ENCODE measurements at regions not wholly inside any gene's neighbourhood (a gene's known extent, or its start where the extent isn't known, plus 50 kb on each side); places are given as distances from the start of the nearest gene placed in this dataset.

DNA sequence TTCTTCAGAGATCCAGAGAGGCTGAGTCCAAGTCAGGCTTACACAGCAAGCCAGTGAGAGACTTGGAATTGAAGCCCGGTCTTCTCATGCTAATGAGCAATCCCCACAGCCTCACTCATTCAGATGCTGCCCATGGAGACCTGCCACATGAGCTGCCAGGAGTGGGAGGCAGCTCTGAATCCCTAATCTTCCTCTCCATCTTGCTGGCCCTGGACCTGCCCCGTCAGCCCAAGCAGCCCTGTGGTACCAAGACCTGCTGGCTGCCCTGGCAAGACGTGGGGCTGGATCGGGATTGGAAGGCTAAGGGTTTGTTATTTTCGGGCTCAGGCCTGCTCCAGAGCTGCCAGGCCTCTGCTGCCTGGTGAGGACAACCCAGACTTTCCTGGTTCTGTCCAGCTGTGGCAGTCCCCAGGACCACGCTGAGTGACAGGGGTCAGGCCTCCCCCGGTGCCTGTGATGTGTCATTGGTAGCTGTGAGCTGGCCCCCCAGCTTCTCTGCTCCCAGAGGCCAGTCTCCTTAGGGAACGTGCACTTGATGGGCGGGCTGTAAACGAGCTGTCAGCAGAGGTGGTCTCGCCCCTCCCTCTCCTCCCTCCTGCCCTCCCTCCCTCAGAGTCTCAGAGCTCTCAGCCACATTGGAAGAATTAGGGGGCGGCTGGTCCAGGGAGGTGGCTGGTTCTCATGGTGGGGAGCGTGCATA, 135.0 kb downstream of the FOXD2 start:
- peaks cover 5% of the 10 kb centered on the region for H3K4me1 ChIP-seq (ENCODE audit: control insufficient read depth, insufficient read depth, low read length)
- WGBS (ENCODE audit: insufficient coverage, insufficient read length), result no CpG with 5 or more reads among the region's 13 CpGs
- no peaks in the 10 kb centered on the region for H3K9me3 ChIP-seq (ENCODE audit: control insufficient read depth, insufficient read depth, low read length)
- no peaks in the 10 kb centered on the region for H3K27me3 ChIP-seq (ENCODE audit: control insufficient read depth, insufficient read depth, low read length)
- no peak overlapping the region for H3K4me3 ChIP-seq (ENCODE audit: low read length)
- H3K27ac ChIP-seq (ENCODE audit: low read length), result no peak overlapping the region
- DNase-seq (ENCODE audit: low read depth, low spot score), result no peak
- no peaks in the 10 kb centered on the region for H3K36me3 ChIP-seq (ENCODE audit: control insufficient read depth, insufficient read depth, low read length)

GRCh38 chr1:47574451-47575165, 136.8 kb downstream of the FOXD2 start:
- no peak overlapping the region for H3K4me3 ChIP-seq (ENCODE audit: low read length)
- H3K36me3 ChIP-seq (ENCODE audit: control insufficient read depth, insufficient read depth, low read length), result no peaks in the 10 kb centered on the region
- H3K27me3 ChIP-seq (ENCODE audit: control insufficient read depth, insufficient read depth, low read length), result no peaks in the 10 kb centered on the region
- no peak overlapping the region for H3K27ac ChIP-seq (ENCODE audit: low read length)
- DNase-seq (ENCODE audit: low read depth, low spot score), result no peak
- no CpG with 5 or more reads among the region's 15 CpGs for WGBS (ENCODE audit: insufficient coverage, insufficient read length)
- peaks cover 5% of the 10 kb centered on the region for H3K4me1 ChIP-seq (ENCODE audit: control insufficient read depth, insufficient read depth, low read length)
- H3K9me3 ChIP-seq (ENCODE audit: control insufficient read depth, insufficient read depth, low read length), result no peaks in the 10 kb centered on the region

DNA sequence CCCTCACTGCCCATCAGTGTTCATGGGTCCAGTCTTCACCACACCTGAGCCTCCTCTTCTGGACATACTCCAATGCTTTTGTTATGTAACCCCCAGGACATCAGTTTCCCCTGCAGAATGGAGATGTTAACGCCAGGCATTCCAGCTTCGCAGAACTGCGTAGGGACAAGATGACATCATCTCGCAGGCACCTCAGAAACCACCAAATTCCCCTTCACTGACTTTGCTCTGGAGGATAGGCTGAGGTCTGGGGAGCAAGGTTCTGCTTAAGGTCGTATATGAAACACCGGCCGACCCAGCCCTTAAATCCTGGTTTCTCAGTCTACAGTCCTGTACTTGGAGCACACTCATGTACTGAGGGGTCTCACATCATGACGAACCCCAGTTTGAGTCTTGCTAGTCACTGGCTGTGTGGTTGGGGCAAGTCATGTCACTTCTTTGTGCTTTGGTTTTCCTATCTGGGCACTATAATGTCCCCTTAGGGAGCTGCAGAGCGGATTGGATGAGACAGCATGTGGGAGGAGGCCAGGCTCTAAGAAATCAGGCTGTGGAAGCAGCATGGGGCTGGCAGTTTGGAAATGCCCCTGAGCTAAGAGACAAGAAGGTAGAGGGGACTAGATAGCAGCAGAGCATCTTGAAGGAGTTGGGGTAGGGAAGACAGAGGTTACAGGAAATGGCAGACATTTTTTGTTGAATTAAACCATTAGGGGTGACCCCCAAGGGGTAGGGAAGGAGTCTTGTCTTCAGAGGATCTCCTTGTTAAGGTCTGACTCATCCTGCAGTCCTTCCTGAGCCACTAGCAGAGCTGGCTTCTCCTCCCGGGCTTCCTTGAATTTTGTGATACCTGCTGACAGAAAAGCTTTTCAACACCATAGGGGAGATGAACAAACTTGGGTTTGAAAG, 138.3 kb downstream of the FOXD2 start:
- H3K4me3 ChIP-seq (ENCODE audit: low read length), result no peak overlapping the region
- DNase-seq (ENCODE audit: low read depth, low spot score), result no peak
- H3K36me3 ChIP-seq (ENCODE audit: control insufficient read depth, insufficient read depth, low read length), result no peaks in the 10 kb centered on the region
- WGBS (ENCODE audit: insufficient coverage, insufficient read length), result no CpG with 5 or more reads among the region's 10 CpGs
- H3K9me3 ChIP-seq (ENCODE audit: control insufficient read depth, insufficient read depth, low read length), result no peaks in the 10 kb centered on the region
- H3K27ac ChIP-seq (ENCODE audit: low read length), result no peak overlapping the region
- H3K4me1 ChIP-seq (ENCODE audit: control insufficient read depth, insufficient read depth, low read length), result peaks cover 3% of the 10 kb centered on the region; the same call in 1 of the 2 replicates
- H3K27me3 ChIP-seq (ENCODE audit: control insufficient read depth, insufficient read depth, low read length), result no peaks in the 10 kb centered on the region

DNA sequence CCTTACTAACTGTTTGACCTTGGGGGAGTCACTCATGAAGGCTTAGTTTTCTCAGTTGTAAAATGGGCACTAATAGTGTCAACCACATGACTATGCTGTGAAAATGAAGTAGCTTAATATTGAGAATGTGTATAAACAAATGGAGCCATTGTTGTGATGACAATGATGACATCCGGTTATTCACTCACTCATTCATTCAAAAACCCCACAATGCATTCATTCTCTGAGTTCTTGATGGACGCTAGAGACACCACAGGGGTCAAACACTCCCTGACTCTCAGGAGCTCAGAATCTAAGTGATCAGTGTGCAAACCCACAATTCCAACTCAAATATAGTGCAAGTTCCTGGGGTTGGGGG, 138.9 kb downstream of the FOXD2 start:
- no peak for DNase-seq (ENCODE audit: low read depth, low spot score)
- no CpG with 5 or more reads among the region's 2 CpGs for WGBS (ENCODE audit: insufficient coverage, insufficient read length)
- no peaks in the 10 kb centered on the region for H3K36me3 ChIP-seq (ENCODE audit: control insufficient read depth, insufficient read depth, low read length)
- H3K27ac ChIP-seq (ENCODE audit: low read length), result no peak overlapping the region
- H3K4me1 ChIP-seq (ENCODE audit: control insufficient read depth, insufficient read depth, low read length), result peaks cover 3% of the 10 kb centered on the region; the same call in 1 of the 2 replicates
- H3K9me3 ChIP-seq (ENCODE audit: control insufficient read depth, insufficient read depth, low read length), result no peaks in the 10 kb centered on the region
- no peaks in the 10 kb centered on the region for H3K27me3 ChIP-seq (ENCODE audit: control insufficient read depth, insufficient read depth, low read length)
- H3K4me3 ChIP-seq (ENCODE audit: low read length), result no peak overlapping the region

- Histone ChIP-seq H3K36me3 (ENCODE audit: control insufficient read depth, insufficient read depth, low read length) (no peaks in the 10 kb centered on the region), H3K4me1 (ENCODE audit: control insufficient read depth, insufficient read depth, low read length) (peaks cover 3% of the 10 kb centered on the region; the same call in 1 of the 2 replicates), H3K4me3 (ENCODE audit: low read length) (no peak overlapping the region), H3K9me3 (ENCODE audit: control insufficient read depth, insufficient read depth, low read length) (no peaks in the 10 kb centered on the region), H3K27me3 (ENCODE audit: control insufficient read depth, insufficient read depth, low read length) (no peaks in the 10 kb centered on the region), H3K27ac (ENCODE audit: low read length) (no peak overlapping the region)
- no CpG with 5 or more reads among the region's 12 CpGs for WGBS (ENCODE audit: insufficient coverage, insufficient read length)
- DNase-seq (ENCODE audit: low read depth, low spot score), result no peak
Measured at GRCh38 chr1:47577303-47578025, 139.6 kb downstream of the FOXD2 start.

DNA sequence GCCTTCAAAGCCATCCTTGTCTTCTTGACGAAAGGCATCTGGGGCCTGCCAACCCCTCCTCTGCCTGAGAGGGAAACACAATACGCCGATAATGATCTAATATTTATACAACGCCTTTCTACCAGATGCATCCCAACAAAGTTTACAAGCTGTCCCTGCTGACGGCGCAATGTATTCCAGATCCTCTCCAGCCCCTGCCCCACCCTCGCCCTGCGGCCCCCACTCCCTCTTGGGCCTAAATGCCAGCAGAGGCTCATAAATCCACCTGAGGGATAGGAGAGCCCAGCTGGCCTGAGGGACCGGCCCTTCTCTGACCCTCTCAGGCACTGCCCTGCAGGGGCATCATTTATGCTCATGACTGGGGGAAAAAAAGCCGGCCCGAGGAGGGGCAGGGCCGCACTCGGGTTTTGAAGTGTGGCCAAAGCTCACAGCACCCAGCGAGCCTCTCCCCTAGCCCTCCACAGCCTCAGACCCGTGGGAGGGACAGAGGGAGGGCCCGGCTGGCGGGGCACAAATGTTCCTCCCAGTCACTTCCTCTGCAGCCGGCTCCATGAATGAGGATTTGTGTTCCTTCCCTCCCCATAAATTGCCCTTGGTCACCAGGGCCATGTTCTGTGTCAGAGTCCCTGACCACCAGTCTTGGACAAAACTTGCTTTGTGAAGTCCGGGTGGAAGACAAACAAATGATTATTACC, 140.3 kb downstream of the FOXD2 start:
- Histone ChIP-seq H3K27me3 (ENCODE audit: control insufficient read depth, insufficient read depth, low read length) (no peaks in the 10 kb centered on the region), H3K27ac (ENCODE audit: low read length) (no peak overlapping the region), H3K4me3 (ENCODE audit: low read length) (no peak overlapping the region), H3K36me3 (ENCODE audit: control insufficient read depth, insufficient read depth, low read length) (no peaks in the 10 kb centered on the region), H3K9me3 (ENCODE audit: control insufficient read depth, insufficient read depth, low read length) (no peaks in the 10 kb centered on the region), H3K4me1 (ENCODE audit: control insufficient read depth, insufficient read depth, low read length) (no peaks in the 10 kb centered on the region)
- WGBS (ENCODE audit: insufficient coverage, insufficient read length), result no CpG with 5 or more reads among the region's 19 CpGs
- DNase-seq (ENCODE audit: low read depth, low spot score), result no peak

GRCh38 chr1:47578721-47579419, 141.0 kb downstream of the FOXD2 start:
- Histone ChIP-seq H3K27ac (ENCODE audit: low read length) (no peak overlapping the region), H3K4me1 (ENCODE audit: control insufficient read depth, insufficient read depth, low read length) (peaks cover 2% of the 10 kb centered on the region; the same call in 1 of the 2 replicates), H3K27me3 (ENCODE audit: control insufficient read depth, insufficient read depth, low read length) (no peaks in the 10 kb centered on the region), H3K36me3 (ENCODE audit: control insufficient read depth, insufficient read depth, low read length) (no peaks in the 10 kb centered on the region), H3K9me3 (ENCODE audit: control insufficient read depth, insufficient read depth, low read length) (no peaks in the 10 kb centered on the region), H3K4me3 (ENCODE audit: low read length) (no peak overlapping the region)
- no peak for DNase-seq (ENCODE audit: low read depth, low spot score)
- WGBS (ENCODE audit: insufficient coverage, insufficient read length), result no CpG with 5 or more reads among the region's 10 CpGs

- H3K9me3 ChIP-seq (ENCODE audit: control insufficient read depth, insufficient read depth, low read length), result no peaks in the 10 kb centered on the region
- no peaks in the 10 kb centered on the region for H3K36me3 ChIP-seq (ENCODE audit: control insufficient read depth, insufficient read depth, low read length)
- H3K27ac ChIP-seq (ENCODE audit: low read length), result no peak overlapping the region
- H3K4me3 ChIP-seq (ENCODE audit: low read length), result no peak overlapping the region
- WGBS (ENCODE audit: insufficient coverage, insufficient read length), result no CpG with 5 or more reads among the region's 2 CpGs
- no peaks in the 10 kb centered on the region for H3K27me3 ChIP-seq (ENCODE audit: control insufficient read depth, insufficient read depth, low read length)
- peaks cover 2% of the 10 kb centered on the region; the same call in 1 of the 2 replicates for H3K4me1 ChIP-seq (ENCODE audit: control insufficient read depth, insufficient read depth, low read length)
- DNase-seq (ENCODE audit: low read depth, low spot score), result no peak
Measured at GRCh38 chr1:47579809-47580208, 142.0 kb downstream of the FOXD2 start.

GRCh38 chr1:47580451-47580995, 142.7 kb downstream of the FOXD2 start:
- no peaks in the 10 kb centered on the region for H3K9me3 ChIP-seq (ENCODE audit: control insufficient read depth, insufficient read depth, low read length)
- H3K36me3 ChIP-seq (ENCODE audit: control insufficient read depth, insufficient read depth, low read length), result no peaks in the 10 kb centered on the region
- no peaks in the 10 kb centered on the region for H3K27me3 ChIP-seq (ENCODE audit: control insufficient read depth, insufficient read depth, low read length)
- peaks cover 2% of the 10 kb centered on the region; the same call in 1 of the 2 replicates for H3K4me1 ChIP-seq (ENCODE audit: control insufficient read depth, insufficient read depth, low read length)
- no peak overlapping the region for H3K4me3 ChIP-seq (ENCODE audit: low read length)
- H3K27ac ChIP-seq (ENCODE audit: low read length), result no peak overlapping the region
- no peak for DNase-seq (ENCODE audit: low read depth, low spot score)
- no CpG with 5 or more reads among the region's 11 CpGs for WGBS (ENCODE audit: insufficient coverage, insufficient read length)
